GM21737 (cell line): ENCODE measurements at regions not wholly inside any gene's neighbourhood (a gene's known extent, or its start where the extent isn't known, plus 50 kb on each side); places are given as distances from the start of the nearest gene placed in this dataset.

ENCODE experiments used
- ATAC-seq: cut with Tn5 transposase; IDR thresholded peaks from one replicate; pipeline ENCODE4 v1.9.1; 2021; ENCODE audit warnings: mild to moderate bottlenecking, moderate library complexity; ENCODE audit not compliant: unreplicated experiment

- ATAC-seq = peak; percentile 96
Observed at GRCh38 chr7:35537067-35538023, 157.6 kb downstream of the HERPUD2 start.

- no peak for ATAC-seq
Observed at GRCh38 chr7:35536396-35536826, 158.5 kb downstream of the HERPUD2 start.

- ATAC-seq = no peak
Observed at GRCh38 chr7:35533902-35534301, 161.0 kb downstream of the HERPUD2 start.

- no peak for ATAC-seq
Observed at GRCh38 chr7:35530124-35531109, 164.5 kb downstream of the HERPUD2 start.

GRCh38 chr7:35529713-35530112 lies 165.2 kb downstream of the HERPUD2 start:
- ATAC-seq = no peak

- ATAC-seq = no peak
Observed at GRCh38 chr7:35528381-35528977, 166.5 kb downstream of the HERPUD2 start.

GRCh38 chr7:35526645-35527044 lies 168.3 kb downstream of the HERPUD2 start:
- ATAC-seq = no peak

- no peak for ATAC-seq
Observed at GRCh38 chr7:35524112-35524804, 170.7 kb downstream of the HERPUD2 start.

- no peak for ATAC-seq
Observed at GRCh38 chr7:35523292-35523691, 171.6 kb downstream of the HERPUD2 start.

GRCh38 chr7:35522697-35523096 lies 172.2 kb downstream of the HERPUD2 start:
- ATAC-seq = no peak

- no peak for ATAC-seq
Observed at GRCh38 chr7:35521941-35522340, 173.0 kb downstream of the HERPUD2 start.

- no peak for ATAC-seq
Observed at GRCh38 chr7:35520810-35521625, 173.9 kb downstream of the HERPUD2 start.

- peak; percentile 87 for ATAC-seq
Observed at GRCh38 chr7:35519971-35520809, 174.7 kb downstream of the HERPUD2 start.

GRCh38 chr7:35518767-35519166 lies 176.2 kb downstream of the HERPUD2 start:
- no peak for ATAC-seq

- ATAC-seq = no peak
Observed at GRCh38 chr7:35516498-35516897, 178.4 kb downstream of the HERPUD2 start.

- ATAC-seq = no peak
Observed at GRCh38 chr7:35513828-35514227, 181.1 kb downstream of the HERPUD2 start.

GRCh38 chr7:35513195-35513594 lies 181.7 kb downstream of the HERPUD2 start:
- no peak for ATAC-seq

- no peak for ATAC-seq
Observed at GRCh38 chr7:35512716-35513115, 182.2 kb downstream of the HERPUD2 start.
